NCI-H69 (cell line): ENCODE measurements at regions not wholly inside any gene's neighbourhood (a gene's known extent, or its start where the extent isn't known, plus 50 kb on each side); places are given as distances from the start of the nearest gene placed in this dataset.

ENCODE experiments used
- DNase-seq: peaks from one replicate; lab custom pipeline; 2025; lab: John Stamatoyannopoulos, UW

GRCh38 chr5:97729938-97730337, 546.9 kb upstream of the RIOK2 start:
- no peak for DNase-seq

GRCh38 chr5:97735209-97735608, 552.2 kb upstream of the RIOK2 start:
- DNase-seq: no peak

DNA sequence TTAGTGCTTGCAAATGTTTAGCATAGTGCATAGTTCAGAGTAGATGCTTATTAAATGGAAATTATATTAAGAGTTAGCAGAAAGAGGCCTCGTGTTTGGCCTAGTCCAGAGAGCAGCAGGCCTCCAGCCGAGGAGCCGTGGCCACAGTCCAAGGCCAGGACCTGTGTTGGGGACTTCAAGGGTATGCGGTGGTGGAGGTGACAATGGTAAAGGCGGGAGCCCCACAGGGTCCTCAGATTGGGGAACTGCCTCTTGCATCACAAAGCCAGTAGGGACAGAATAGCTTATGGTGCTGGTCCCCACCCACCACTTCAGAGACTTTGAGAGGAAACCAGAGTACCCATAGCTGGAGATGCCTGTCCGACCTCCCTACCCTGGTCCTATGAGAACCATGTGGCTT, 554.6 kb upstream of the RIOK2 start:
- DNase-seq: no peak

DNA sequence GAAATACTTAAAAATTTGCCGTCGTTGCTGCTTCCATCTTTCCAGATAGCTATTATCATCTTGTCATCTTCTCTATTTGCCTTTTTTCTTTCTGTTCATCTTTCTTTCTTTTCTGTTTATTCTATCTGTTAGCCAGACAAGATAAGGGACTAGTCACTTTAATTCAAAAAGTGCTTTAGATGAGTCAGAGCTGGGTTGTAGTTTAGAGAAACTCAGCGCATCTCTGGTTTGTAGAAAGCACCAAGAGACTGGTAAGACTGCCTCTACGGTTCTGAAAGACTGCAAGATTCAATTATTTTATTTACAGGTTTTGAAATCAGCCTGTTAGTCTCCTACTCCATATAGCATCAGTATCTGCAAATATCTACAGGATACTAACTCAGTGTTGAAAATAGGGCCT, 562.8 kb upstream of the RIOK2 start:
- DNase-seq: no peak

DNA sequence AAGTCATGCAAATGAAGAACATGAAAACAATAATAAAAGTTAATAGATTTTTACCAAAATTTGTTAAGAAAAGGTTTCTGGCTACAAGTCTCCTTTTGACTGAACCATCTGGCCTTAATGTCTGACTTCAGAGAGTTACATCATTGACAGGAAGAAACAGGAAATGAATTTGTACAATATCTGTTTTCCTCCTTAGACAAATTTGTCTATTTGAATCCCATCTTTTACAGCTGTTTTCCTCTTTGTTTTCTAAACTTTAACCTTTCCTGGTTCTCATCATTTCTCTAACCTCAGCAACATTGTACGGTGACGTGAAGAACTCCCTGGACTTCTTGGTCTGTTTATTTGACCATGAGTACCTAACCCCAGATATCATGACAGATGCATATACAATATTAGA, 567.5 kb upstream of the RIOK2 start:
- DNase-seq: no peak

GRCh38 chr5:97751540-97751939, 568.5 kb upstream of the RIOK2 start:
- DNase-seq: peak; percentile 53

- DNase-seq: no peak
Observed at GRCh38 chr5:97752871-97753270, 569.8 kb upstream of the RIOK2 start.

DNA sequence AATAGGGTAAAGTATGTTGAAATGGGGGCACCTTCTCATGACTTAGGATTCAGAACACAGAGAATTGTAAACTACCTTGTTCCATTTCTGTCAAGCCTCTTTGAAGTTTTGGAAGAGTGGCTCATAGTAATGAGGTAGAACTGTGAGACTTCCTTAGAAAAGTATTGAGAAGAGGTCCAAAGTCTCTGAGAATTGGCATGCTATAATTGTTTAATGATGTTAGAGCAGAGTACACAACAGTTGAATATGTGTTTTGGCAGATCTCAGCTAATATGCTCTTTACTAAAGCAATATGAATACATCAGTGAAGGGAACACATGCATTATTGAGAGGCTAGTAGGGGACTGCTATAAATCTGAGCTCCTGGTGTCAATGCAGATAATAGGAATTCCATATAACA, 579.4 kb upstream of the RIOK2 start:
- DNase-seq: no peak

DNA sequence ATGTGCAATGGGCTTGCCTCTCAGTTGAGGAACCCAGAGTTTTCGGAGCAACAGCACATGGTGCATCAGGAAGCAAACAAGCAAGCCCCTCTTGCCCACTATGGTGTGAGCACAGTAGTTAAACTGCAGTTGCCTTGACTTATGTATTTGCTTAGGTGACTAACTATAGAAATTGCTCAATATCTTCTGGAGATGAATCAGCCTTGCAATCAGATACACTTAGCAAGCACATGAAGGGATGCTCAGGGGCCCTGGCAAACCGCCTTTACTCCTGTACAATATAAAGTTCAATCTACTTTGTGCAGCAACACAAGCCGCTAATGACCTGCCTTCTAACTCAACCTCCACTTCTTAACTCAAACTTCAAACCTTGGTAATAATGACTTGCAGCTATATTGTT, 581.7 kb upstream of the RIOK2 start:
- DNase-seq: peak; percentile 23

DNA sequence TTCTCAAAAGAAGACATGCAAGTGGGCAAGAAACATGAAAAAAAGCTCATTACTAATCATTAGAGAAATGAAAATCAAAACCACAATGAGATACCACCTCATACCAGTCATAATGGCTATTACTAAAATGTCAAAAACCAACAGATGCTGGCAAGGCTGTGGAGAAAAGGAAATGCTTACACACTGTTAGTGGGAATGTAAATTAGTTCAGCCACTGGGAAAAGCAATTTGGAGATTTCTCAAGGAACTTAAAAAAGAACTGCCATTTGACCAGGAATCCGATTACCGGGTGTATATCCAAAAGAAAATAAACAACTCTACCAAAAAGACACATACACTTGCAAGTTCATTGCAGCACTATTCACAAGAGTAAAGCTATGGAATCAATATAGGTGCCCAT, 595.4 kb upstream of the RIOK2 start:
- DNase-seq: no peak

DNA sequence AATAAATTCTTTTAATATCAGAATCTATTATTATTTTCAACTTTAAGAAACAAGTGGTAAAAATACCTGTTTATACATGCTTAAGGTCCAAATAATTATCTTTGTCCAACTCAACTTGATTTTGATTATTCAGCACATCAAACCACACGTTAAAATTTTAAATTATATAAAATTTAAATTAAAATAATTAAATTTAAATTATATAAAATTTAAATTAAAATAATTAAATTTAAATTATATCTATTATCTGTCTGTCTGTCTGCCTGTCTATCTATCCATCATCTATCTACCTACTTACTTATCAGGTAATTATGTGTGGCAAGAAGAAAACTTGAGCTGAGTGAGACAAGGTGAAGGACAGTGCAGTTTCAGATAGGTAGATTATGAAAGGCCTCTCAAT, 605.3 kb upstream of the RIOK2 start:
- DNase-seq: no peak

- no peak for DNase-seq
Observed at GRCh38 chr5:97797994-97798451, 615.0 kb upstream of the RIOK2 start.

DNA sequence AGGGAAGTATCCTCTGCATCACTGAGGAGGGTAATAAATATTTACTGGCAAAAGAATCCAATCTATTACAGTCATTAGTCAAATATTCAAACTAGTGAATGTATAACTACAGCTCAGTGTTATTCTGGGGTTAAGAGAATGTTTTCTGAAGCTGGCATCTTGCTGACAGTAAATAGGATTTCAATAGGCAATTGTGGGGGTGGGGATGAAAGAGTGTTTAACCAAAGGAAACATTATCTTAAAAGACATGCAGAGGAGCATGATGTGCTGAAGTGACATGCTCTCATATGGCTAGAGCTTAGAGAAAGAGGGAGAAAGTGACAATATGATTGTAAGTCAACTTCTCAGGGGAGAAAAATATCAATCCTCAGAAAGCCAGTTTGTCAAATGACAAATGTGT, 618.4 kb upstream of the RIOK2 start:
- no peak for DNase-seq

DNA sequence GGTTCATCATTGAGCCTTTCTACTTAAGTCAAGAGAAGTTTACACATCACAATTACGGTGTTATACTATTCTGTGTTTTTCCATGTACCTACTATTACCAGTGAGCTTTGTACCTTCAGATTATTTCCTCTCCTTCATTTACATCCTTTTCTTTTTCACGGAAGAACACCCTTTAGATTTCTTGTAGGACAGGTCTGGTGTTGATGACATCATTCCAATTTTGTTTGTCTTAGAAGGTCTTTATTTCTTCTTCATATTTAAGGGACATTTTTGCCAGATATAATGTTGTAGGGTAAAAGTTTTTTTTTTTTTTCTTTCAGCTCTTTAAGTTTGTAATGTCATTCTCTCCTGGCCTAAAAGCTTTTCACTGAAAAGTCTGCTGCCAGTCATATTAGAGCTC, 637.1 kb upstream of the RIOK2 start:
- DNase-seq: no peak

DNA sequence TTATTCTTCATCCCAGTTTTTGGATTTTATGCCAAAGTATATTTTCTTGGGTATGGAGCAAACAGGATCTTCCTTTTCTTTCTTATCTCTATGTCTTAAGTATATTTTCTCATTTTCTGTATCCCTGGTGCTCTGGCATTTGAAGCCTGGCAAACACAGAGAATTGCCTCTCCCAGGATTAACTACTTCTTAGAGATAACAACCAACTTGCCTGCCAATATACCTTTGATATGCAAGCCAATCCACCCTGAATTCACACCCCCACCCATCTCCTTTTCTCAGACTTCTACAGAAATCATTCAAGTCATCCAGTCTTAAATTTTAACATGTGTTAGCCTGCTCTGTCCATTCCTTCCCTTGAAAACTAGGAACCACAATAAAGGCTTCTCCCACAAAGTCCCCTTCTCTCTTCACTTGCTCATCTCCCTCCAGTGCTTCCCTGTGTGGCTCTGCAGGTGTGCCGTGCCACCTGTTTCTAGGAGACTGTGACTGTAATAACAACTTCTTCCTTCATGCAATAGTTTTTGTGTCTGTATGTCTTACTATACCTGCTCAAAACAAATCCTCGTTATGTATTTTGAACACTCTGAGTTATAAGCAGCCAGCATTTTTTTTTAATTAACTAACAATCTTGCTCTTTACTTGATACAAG, 649.7 kb upstream of the RIOK2 start:
- DNase-seq: no peak

- DNase-seq: no peak
Observed at GRCh38 chr5:97834561-97834960, 651.5 kb upstream of the RIOK2 start.

DNA sequence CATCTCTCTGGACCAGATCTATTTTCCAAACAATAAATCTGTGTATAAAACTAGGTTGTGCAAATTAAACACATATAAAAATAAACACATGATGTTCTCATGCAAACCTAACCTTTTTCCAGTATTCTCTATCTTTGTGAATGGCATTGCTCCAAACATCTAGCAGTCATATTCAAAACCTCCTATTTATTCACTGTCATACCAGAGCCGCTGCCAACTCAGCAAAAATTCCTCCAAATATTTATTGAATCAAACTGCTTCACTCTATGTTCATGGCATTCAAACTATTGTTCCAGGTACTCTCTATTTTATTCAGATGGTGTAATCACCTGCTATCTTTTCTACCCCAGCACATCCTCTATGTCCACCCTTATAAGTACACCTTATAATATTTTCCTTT, 652.1 kb upstream of the RIOK2 start:
- DNase-seq: no peak

- no peak for DNase-seq
Observed at GRCh38 chr5:97836816-97837215, 653.8 kb upstream of the RIOK2 start.

GRCh38 chr5:97838214-97838613, 655.2 kb upstream of the RIOK2 start:
- peak; percentile 19 for DNase-seq

- no peak for DNase-seq
Observed at GRCh38 chr5:97839341-97840086, 656.5 kb upstream of the RIOK2 start.

DNA sequence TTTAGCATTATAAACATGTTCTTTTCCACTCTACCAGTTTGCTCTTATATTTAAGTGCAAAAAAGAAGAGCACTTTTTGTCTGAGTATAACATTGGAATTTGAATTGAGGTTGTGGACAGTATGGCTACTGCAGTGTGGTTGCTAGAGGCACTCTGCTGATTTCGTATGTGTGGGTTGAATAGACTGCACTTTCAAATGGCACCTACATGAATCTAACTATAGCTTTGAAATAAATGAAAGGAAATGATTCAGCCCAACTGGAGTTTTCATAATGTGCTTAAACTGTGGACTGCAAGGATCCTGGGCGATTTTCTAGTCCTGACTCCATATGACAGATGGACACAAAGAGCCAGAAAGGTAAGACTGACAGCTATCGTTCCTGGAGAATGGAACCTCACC, 657.6 kb upstream of the RIOK2 start:
- DNase-seq: no peak

DNA sequence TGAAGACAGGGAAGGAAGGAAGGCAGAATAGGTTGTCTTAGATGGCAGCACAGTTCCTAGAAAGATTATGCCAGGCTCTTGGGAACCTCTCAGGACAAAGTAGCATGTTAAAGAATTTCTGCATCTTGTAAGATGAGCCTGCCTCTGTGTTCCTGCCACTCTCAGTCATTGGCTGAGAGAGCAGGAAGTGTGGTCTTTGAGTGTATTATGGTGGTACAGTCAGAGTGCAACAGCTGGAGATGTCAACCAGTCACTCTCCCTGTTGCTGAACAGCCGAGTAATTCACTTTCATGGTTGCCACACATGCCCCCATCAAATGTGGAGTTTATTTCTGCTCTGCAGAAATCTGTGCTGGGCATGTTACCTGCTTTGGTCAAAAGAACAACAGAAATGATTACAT, 659.6 kb upstream of the RIOK2 start:
- DNase-seq: no peak

DNA sequence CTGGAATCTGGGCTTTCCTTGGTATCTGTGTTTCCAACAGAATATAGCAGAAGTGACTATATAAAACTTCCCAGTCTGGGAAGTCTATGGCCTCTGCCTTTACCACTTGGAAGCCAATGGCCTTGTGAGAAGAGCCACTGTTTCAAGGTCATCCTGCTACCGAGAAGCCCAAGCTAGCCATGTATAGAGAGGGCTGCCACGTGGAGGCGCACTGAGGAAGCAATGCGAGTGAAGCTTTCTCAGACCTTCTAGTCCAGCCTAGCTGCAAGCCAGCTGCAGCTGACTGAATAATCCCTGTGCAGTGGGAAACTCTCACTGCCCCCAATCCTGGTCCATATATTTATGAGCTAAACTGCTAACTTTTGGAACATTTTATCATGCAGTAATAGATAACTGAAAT, 661.8 kb upstream of the RIOK2 start:
- DNase-seq: no peak

- DNase-seq: peak; percentile 16
Observed at GRCh38 chr5:97846643-97847042, 663.6 kb upstream of the RIOK2 start.
